ENCODE measurements at regions not wholly inside any gene's neighbourhood (a gene's known extent, or its start where the extent isn't known, plus 50 kb on each side); places are given as distances from the start of the nearest gene placed in this dataset.

- Histone ChIP-seq H3K36me3 (ENCODE audit: insufficient read depth, low read length) (no peaks in the 10 kb centered on the region), H3K4me1 (ENCODE audit: insufficient read depth, low read length, poor library complexity, severe bottlenecking) (no peaks in the 10 kb centered on the region), H3K4me3 (ENCODE audit: low read length, poor library complexity, severe bottlenecking) (no peak overlapping the region), H3K9me2 (replicated peaks; ENCODE audit: low read depth, low read length) (no peaks in the 10 kb centered on the region), H3K4me2 (ENCODE audit: low read depth, low read length, poor library complexity, severe bottlenecking) (no peak overlapping the region), H2AFZ (ENCODE audit: low read length) (no peak overlapping the region), H3K27me3 (ENCODE audit: insufficient read depth, low read length, poor library complexity, severe bottlenecking) (no peaks in the 10 kb centered on the region), H4K20me1 (ENCODE audit: insufficient read depth, low read length, poor library complexity, severe bottlenecking) (no peaks in the 10 kb centered on the region), H3K9me3 (ENCODE audit: insufficient read depth, low read depth, low read length) (peaks cover 11% of the 10 kb centered on the region), H3K9ac (ENCODE audit: low read depth, low read length, poor library complexity, severe bottlenecking) (no peak overlapping the region), H3F3A (ENCODE audit: low read depth) (no peaks in the 10 kb centered on the region), H3K79me2 (ENCODE audit: insufficient read depth, low read length) (no peaks in the 10 kb centered on the region)
- TF ChIP-seq EZH2phosphoT487 (IDR thresholded peaks at IDR 0.05; ENCODE audit: borderline replicate concordance) (no peak), CTCF (conservative IDR thresholded peaks at IDR 0.05; ENCODE audit: low read length) (no peak)
Measured at GRCh38 chr20:29298759-29299613, 1958.5 kb upstream of the DEFB115 start.

GRCh38 chr20:29299811-29300578 is 1957.5 kb upstream of the DEFB115 start:
- TF ChIP-seq EZH2phosphoT487 (IDR thresholded peaks at IDR 0.05; ENCODE audit: borderline replicate concordance) (no peak), CTCF (conservative IDR thresholded peaks at IDR 0.05; ENCODE audit: low read length) (no peak)
- Histone ChIP-seq H3K4me1 (ENCODE audit: insufficient read depth, low read length, poor library complexity, severe bottlenecking) (no peaks in the 10 kb centered on the region), H3K79me2 (ENCODE audit: insufficient read depth, low read length) (no peaks in the 10 kb centered on the region), H3K9me3 (ENCODE audit: insufficient read depth, low read depth, low read length) (peaks cover 14% of the 10 kb centered on the region), H3F3A (ENCODE audit: low read depth) (no peaks in the 10 kb centered on the region), H3K4me3 (ENCODE audit: low read length, poor library complexity, severe bottlenecking) (no peak overlapping the region), H2AFZ (ENCODE audit: low read length) (no peak overlapping the region), H3K27me3 (ENCODE audit: insufficient read depth, low read length, poor library complexity, severe bottlenecking) (no peaks in the 10 kb centered on the region), H3K36me3 (ENCODE audit: insufficient read depth, low read length) (no peaks in the 10 kb centered on the region), H3K9me2 (replicated peaks; ENCODE audit: low read depth, low read length) (no peaks in the 10 kb centered on the region), H3K4me2 (ENCODE audit: low read depth, low read length, poor library complexity, severe bottlenecking) (no peak overlapping the region), H3K9ac (ENCODE audit: low read depth, low read length, poor library complexity, severe bottlenecking) (no peak overlapping the region), H4K20me1 (ENCODE audit: insufficient read depth, low read length, poor library complexity, severe bottlenecking) (no peaks in the 10 kb centered on the region)

GRCh38 chr20:29300579-29301551 is 1956.6 kb upstream of the DEFB115 start:
- H3K9me3 ChIP-seq (ENCODE audit: insufficient read depth, low read depth, low read length) = peaks cover 14% of the 10 kb centered on the region
- H3K4me1 ChIP-seq (ENCODE audit: insufficient read depth, low read length, poor library complexity, severe bottlenecking) = no peaks in the 10 kb centered on the region
- no peaks in the 10 kb centered on the region for H3K36me3 ChIP-seq (ENCODE audit: insufficient read depth, low read length)
- no peaks in the 10 kb centered on the region for H3K9me2 ChIP-seq (replicated peaks; ENCODE audit: low read depth, low read length)
- no peak overlapping the region for H3K4me2 ChIP-seq (ENCODE audit: low read depth, low read length, poor library complexity, severe bottlenecking)
- no peaks in the 10 kb centered on the region for H4K20me1 ChIP-seq (ENCODE audit: insufficient read depth, low read length, poor library complexity, severe bottlenecking)
- no peaks in the 10 kb centered on the region for H3K79me2 ChIP-seq (ENCODE audit: insufficient read depth, low read length)
- no peaks in the 10 kb centered on the region for H3K27me3 ChIP-seq (ENCODE audit: insufficient read depth, low read length, poor library complexity, severe bottlenecking)
- H3F3A ChIP-seq (ENCODE audit: low read depth) = no peaks in the 10 kb centered on the region
- no peak overlapping the region for H2AFZ ChIP-seq (ENCODE audit: low read length)
- TF ChIP-seq EZH2phosphoT487 (IDR thresholded peaks at IDR 0.05; ENCODE audit: borderline replicate concordance) (no peak), CTCF (conservative IDR thresholded peaks at IDR 0.05; ENCODE audit: low read length) (no peak)
- no peak overlapping the region for H3K4me3 ChIP-seq (ENCODE audit: low read length, poor library complexity, severe bottlenecking)
- H3K9ac ChIP-seq (ENCODE audit: low read depth, low read length, poor library complexity, severe bottlenecking) = no peak overlapping the region
